NT2/D1 (cell line): ENCODE measurements at regions not wholly inside any gene's neighbourhood (a gene's known extent, or its start where the extent isn't known, plus 50 kb on each side); places are given as distances from the start of the nearest gene placed in this dataset.

Experiments
- DNase-seq: peaks from one replicate; pipeline ENCODE4 v3.0.0-alpha.2; 2011; ENCODE audit warnings: low read depth, low spot score
- H3K27me3 ChIP-seq: 2 replicates; pipeline ENCODE4 v1.6.0; 2011; ENCODE audit warnings: mild to moderate bottlenecking; ENCODE audit not compliant: insufficient read length, insufficient read depth
- H3K36me3 ChIP-seq: 2 replicates; pipeline ENCODE4 v1.6.1; 2011; ENCODE audit warnings: mild to moderate bottlenecking, low read length, mixed read lengths; ENCODE audit not compliant: insufficient read depth, insufficient read length
- H3K4me1 ChIP-seq: 2 replicates; pipeline ENCODE4 v1.5.1; 2011; ENCODE audit not compliant: insufficient read depth, insufficient read length
- H3K4me3 ChIP-seq: 2 replicates; pipeline ENCODE4 v1.5.1; 2011; ENCODE audit warnings: low read depth; ENCODE audit not compliant: insufficient read length
- H3K9ac ChIP-seq: 2 replicates; pipeline ENCODE4 v1.6.0; 2011; ENCODE audit warnings: low read depth; ENCODE audit not compliant: insufficient read length
- H3K9me3 ChIP-seq: 2 replicates; pipeline ENCODE4 v1.5.1; 2011; ENCODE audit warnings: mild to moderate bottlenecking, low read length; ENCODE audit not compliant: insufficient read depth
- SUZ12 ChIP-seq: IDR thresholded peaks from 2 replicates; pipeline ENCODE4 v1.6.1; 2011; ENCODE audit not compliant: insufficient read length, insufficient read depth; ENCODE audit errors: extremely low read depth
- YY1 ChIP-seq: IDR thresholded peaks from 2 replicates; pipeline ENCODE4 v1.6.1; 2011; ENCODE audit not compliant: insufficient read length, insufficient read depth
- ZNF274 ChIP-seq: IDR thresholded peaks from 2 replicates; pipeline ENCODE4 v1.6.1; 2011; ENCODE audit warnings: mild to moderate bottlenecking, low read depth, low read length

DNA sequence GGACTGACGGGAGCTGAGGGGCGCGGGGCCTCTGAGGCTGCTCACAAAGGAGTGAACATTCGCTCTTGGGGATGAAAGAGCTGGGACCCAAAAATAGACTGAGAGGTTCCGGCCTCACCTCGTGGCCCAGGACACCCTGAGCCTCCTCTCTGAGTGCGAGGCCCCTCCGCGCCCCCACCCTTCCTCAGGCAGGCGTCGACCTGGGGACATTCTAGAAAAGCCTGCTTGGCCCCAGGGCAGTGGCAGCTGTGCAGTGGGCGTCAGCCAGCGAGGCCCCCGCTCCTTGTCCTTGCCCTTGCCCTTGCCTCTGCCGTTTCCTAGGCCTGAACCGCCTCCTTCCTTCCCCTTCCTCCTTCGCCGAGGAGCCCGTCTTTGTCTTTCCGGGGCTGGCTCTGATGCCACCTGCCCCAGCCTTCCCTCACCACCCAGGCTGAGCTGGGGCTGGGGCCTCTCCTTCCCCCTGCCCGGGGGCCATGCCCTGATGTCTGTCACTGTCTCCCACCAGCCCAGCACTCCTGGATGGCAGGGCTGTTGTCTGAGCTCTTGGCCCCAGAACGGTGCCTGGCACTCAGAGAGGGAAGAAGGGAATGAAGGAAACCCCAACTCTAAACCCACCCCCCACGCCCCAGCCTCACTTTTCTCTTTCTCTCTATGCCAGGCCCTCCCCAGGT, 208.2 kb upstream of the RTL1 start:
- Histone ChIP-seq H3K27me3 (no peaks in the 10 kb centered on the region), H3K36me3 (no peaks in the 10 kb centered on the region), H3K4me1 (no peaks in the 10 kb centered on the region), H3K9ac (no peak overlapping the region), H3K4me3 (no peak overlapping the region), H3K9me3 (no peaks in the 10 kb centered on the region)
- DNase-seq, result no peak
- TF ChIP-seq SUZ12 (no peak), YY1 (no peak), ZNF274 (no peak)

DNA sequence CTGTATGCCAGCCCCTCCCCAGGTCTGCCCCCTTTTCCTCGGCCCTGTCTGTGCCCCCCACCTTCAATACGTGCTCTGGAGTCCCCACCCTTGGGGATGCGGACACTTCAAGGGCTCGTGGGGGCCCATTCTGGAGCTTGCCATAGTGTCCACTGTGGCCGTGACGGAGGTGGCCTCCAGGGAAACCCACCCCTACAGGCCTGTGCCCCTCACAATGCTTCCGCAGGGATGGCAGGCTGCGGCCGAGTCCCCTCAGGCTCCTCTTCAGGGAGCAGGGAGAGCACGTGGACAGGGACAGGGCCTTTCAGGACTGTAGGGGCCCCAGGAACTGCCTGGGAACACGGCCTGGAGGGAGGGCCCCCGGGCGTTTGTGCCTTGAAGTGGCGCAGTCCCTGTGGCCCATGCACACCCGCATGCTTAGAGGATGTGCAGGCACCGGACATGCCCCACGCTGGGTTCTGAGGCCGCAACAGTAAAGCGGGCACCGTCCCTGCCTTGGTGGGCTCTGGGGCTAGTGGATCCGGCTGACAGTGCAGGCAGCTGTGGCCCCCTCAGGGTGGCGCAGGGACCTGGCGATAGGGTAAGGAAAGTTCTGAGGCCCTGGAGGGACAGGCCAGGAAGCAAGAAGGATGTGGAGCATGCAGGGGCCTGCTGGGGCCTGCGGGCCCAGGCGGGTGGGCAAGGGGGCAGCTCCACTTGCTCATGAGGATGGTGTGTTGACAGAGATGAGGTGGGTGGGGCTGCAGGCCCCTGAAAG, 209.0 kb upstream of the RTL1 start:
- H3K4me3 ChIP-seq, result no peak overlapping the region
- no peak for DNase-seq
- TF ChIP-seq ZNF274 (no peak), SUZ12 (no peak), YY1 (no peak)
- no peaks in the 10 kb centered on the region for H3K36me3 ChIP-seq
- H3K27me3 ChIP-seq, result no peaks in the 10 kb centered on the region
- no peak overlapping the region for H3K9ac ChIP-seq
- H3K9me3 ChIP-seq, result no peaks in the 10 kb centered on the region
- H3K4me1 ChIP-seq, result no peaks in the 10 kb centered on the region

DNA sequence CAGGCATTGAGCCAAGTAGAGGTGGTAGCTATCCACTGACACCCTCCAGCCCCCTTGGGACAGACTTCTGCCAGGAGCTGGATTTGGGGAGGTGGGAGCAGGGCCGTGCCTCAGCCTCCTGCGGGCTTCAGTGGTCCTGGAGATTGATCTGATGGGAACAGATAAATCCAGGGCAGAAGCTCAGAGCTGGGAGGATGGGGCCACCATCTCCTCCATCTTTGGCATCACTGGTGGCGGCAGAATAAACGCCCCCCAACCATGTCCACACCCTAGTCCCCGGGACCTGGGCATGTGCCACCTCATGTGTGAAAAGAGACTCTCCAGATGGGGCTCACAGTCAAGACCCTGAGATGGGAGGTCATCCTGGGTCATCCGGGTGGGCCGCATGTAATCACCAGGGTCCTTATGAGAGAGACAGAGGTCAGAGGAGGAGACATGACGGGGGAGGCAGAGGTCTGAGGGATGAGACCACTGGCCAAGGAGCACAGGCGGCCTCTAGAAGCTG, 209.6 kb upstream of the RTL1 start:
- Histone ChIP-seq H3K9me3 (no peaks in the 10 kb centered on the region), H3K9ac (no peak overlapping the region), H3K4me3 (no peak overlapping the region), H3K36me3 (no peaks in the 10 kb centered on the region), H3K27me3 (no peaks in the 10 kb centered on the region), H3K4me1 (no peaks in the 10 kb centered on the region)
- TF ChIP-seq SUZ12, result no peak
- no peak for TF ChIP-seq ZNF274
- no peak for TF ChIP-seq YY1
- no peak for DNase-seq

DNA sequence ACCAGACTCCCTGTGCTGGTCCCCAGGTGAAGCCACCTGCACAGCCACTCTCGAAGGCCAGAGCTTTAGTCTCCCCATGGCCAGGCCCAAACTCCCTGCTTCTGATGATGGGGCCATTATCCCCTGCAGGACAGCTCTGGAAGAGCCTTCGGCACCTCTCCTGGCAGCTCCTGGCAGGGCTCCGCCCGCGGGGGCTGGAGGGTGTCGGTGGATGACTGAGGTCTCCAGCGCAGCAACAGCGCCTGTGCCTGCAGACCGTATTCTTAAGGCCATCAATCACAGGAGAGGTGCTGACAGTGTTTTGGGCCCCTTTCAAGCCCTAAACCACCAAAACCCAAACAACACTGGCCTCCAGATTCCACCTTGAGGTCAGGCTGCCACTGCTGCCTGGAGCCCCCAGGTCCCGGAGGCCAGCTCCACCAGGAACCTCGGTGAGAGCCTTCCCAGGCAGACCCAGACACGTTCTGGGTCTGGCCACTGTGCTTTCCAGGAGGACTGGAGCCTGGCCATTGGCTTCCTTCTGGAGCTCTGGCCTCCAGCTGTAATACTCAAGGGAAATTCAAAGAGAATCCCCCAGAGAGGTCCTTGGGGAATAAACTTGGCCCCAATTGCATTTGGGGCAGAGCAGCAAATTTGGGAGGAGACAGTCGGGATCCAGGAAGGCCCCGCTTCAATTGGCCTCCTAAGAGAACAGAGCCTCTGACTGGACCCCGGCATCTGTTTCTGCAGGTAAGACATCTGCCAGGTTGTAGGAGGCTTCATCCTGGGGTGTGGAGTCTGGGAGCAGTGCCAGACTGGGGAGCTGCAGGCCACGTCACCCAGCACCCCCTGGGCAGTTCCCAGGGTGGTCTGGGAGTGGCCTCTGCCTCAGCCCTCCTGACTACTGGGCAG, 210.6 kb upstream of the RTL1 start:
- Histone ChIP-seq H3K36me3 (no peaks in the 10 kb centered on the region), H3K4me3 (no peak overlapping the region), H3K4me1 (no peaks in the 10 kb centered on the region), H3K9me3 (no peaks in the 10 kb centered on the region), H3K27me3 (no peaks in the 10 kb centered on the region), H3K9ac (no peak overlapping the region)
- TF ChIP-seq SUZ12 (no peak), YY1 (no peak), ZNF274 (no peak)
- no peak for DNase-seq

DNA sequence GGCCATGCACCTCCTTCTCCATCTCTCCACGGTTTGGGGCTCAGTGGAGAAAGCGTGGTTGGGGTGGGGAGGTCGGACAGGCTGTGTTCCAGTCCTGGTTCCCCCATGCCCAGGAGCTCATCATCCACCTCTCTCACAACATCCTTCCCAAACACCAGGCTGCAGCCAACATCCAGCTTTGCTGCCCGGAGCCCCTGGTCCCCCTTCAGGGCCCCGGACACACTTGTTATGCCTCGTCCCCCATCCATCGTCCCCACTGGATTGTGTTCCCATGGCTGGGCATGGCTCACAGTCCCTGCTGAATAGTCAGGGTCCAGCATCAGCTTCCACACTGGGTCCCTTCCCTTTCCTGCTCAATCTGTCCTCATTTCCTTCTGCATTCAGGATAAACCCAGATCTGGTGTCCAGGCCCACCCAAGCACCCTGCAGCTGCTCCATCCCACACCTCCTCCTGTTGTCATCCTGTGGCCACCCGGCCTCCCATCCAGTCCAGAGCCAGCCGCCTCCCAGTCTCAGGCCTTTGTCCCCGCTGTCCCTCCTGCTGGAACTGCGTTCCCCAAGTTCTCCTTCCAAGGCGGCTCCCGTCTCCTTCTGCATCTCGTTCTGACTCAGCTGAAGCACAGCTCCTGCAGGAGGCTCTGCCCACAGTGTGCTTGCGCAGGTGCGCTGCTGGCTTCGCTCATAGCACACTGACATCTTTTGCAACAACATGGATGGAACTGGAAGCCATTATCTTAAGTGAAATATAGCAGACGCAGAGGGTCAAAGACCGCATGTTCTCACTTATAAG, 211.4 kb upstream of the RTL1 start:
- no peaks in the 10 kb centered on the region for H3K27me3 ChIP-seq
- TF ChIP-seq SUZ12 (no peak), YY1 (no peak), ZNF274 (no peak)
- H3K4me1 ChIP-seq, result no peaks in the 10 kb centered on the region
- H3K36me3 ChIP-seq, result no peaks in the 10 kb centered on the region
- H3K9ac ChIP-seq, result no peak overlapping the region
- no peak overlapping the region for H3K4me3 ChIP-seq
- DNase-seq, result no peak
- H3K9me3 ChIP-seq, result no peaks in the 10 kb centered on the region

DNA sequence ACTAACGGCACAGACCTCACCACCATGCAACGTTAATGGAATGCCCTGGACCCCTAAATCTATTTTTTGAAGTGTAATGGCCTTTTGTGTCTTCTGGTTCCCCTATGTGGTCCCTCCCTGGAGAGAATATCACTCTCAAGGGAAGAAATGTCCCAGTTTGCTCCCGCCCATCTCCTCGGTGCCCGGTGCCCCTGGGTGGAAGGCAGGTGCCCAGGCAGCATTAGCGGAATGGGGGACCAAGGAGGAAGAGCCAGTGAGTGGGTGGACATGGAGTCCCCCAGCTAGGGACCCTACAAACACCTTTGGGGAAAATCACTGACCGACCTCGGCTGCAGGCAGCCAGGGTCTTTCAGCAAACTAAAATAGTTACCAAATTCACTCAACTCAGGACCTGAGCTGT, 212.1 kb upstream of the RTL1 start:
- no peak overlapping the region for H3K9ac ChIP-seq
- no peak for TF ChIP-seq YY1
- TF ChIP-seq SUZ12, result no peak
- TF ChIP-seq ZNF274, result no peak
- no peak overlapping the region for H3K4me3 ChIP-seq
- no peaks in the 10 kb centered on the region for H3K9me3 ChIP-seq
- DNase-seq, result no peak
- no peaks in the 10 kb centered on the region for H3K27me3 ChIP-seq
- H3K4me1 ChIP-seq, result no peaks in the 10 kb centered on the region
- no peaks in the 10 kb centered on the region for H3K36me3 ChIP-seq
